Kidney epithelial cell (primary cell): ENCODE measurements at regions not wholly inside any gene's neighbourhood (a gene's known extent, or its start where the extent isn't known, plus 50 kb on each side); places are given as distances from the start of the nearest gene placed in this dataset.
"Not testable (repeated sequence)": the region's sequence is repeated elsewhere in the genome, so short reads cannot be mapped to it uniquely, and the experiment has no call there.

Source experiments
- DNase-seq: peaks from one replicate; pipeline ENCODE4 v3.0.0-alpha.2; 2010; ENCODE audit warnings: low read depth
- H3K27me3 ChIP-seq: 2 replicates; pipeline ENCODE4 v1.6.0; 2011; ENCODE audit warnings: low read length; ENCODE audit not compliant: control insufficient read depth, insufficient read depth
- H3K36me3 ChIP-seq: 2 replicates; pipeline ENCODE4 v1.5.1; 2011; ENCODE audit warnings: low read length; ENCODE audit not compliant: control insufficient read depth, insufficient read depth
- H3K4me3 ChIP-seq: 2 replicates; pipeline ENCODE4 v1.5.1; 2011; ENCODE audit warnings: low read depth, mild to moderate bottlenecking, control low read depth, low read length
- CTCF ChIP-seq: IDR thresholded peaks from 2 replicates; pipeline ENCODE4 v1.5.1; 2011; ENCODE audit warnings: mild to moderate bottlenecking, moderate library complexity, low read length, control low read depth, inconsistent platforms; ENCODE audit not compliant: insufficient read depth, poor library complexity, severe bottlenecking

GRCh38 chr5:96324708-96325107 lies 108.3 kb downstream of the PCSK1 start:
- no peak overlapping the region for H3K4me3 ChIP-seq
- TF ChIP-seq CTCF: no peak
- no peaks in the 10 kb centered on the region for H3K36me3 ChIP-seq
- DNase-seq: peak; percentile 23
- no peaks in the 10 kb centered on the region for H3K27me3 ChIP-seq

GRCh38 chr5:96322865-96323264 lies 110.2 kb downstream of the PCSK1 start:
- TF ChIP-seq CTCF: no peak
- Histone ChIP-seq H3K27me3 (no peaks in the 10 kb centered on the region), H3K36me3 (no peaks in the 10 kb centered on the region), H3K4me3 (no peak overlapping the region)
- DNase-seq: no peak

DNA sequence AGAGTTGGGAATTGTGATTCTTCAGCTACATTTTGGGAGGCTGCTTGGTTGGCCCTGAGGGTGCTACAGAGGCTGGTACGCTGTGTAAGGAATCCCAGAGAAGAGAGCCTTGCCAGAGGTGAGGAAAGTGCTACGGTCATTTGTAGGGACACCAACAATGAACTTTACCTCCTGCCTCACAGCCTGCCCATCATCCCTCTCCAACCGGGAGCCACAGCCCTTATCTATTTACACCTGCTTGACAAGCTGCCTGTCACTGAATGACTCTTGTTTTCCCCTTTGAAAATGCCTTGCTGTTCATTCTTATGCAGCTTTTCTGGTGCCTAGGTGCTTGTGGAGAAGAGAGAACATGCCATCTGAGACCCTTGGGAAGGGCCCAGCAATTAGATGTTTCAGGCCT lies 110.8 kb downstream of the PCSK1 start:
- no peak for TF ChIP-seq CTCF
- no peaks in the 10 kb centered on the region for H3K36me3 ChIP-seq
- no peak for DNase-seq
- no peaks in the 10 kb centered on the region for H3K27me3 ChIP-seq
- H3K4me3 ChIP-seq: no peak overlapping the region

- DNase-seq: no peak
- no peak overlapping the region for H3K4me3 ChIP-seq
- H3K27me3 ChIP-seq: no peaks in the 10 kb centered on the region
- H3K36me3 ChIP-seq: no peaks in the 10 kb centered on the region
- TF ChIP-seq CTCF: no peak
These were observed 111.7 kb downstream of the PCSK1 start for GRCh38 chr5:96321345-96321744.

DNA sequence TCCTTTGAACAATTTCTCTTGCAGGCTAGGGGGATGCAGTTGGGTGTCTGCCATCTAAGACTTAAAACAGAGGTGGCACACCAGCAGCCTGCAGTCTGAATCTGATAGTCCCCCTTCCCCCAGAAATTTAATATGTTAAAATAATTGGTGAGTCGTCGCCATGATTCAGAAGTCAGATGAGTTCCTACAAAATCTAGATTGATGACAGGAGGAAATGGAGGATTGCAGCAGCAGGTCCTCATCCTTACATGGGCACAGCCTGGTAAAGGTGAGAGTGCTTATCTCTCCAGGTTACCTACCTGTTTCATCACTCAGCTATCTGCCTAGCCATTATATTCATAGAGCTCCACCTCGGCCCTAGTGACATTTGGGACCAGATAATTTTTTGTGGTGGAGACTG lies 112.3 kb downstream of the PCSK1 start:
- TF ChIP-seq CTCF: no peak
- Histone ChIP-seq H3K4me3 (no peak overlapping the region), H3K27me3 (no peaks in the 10 kb centered on the region), H3K36me3 (no peaks in the 10 kb centered on the region)
- DNase-seq: no peak

DNA sequence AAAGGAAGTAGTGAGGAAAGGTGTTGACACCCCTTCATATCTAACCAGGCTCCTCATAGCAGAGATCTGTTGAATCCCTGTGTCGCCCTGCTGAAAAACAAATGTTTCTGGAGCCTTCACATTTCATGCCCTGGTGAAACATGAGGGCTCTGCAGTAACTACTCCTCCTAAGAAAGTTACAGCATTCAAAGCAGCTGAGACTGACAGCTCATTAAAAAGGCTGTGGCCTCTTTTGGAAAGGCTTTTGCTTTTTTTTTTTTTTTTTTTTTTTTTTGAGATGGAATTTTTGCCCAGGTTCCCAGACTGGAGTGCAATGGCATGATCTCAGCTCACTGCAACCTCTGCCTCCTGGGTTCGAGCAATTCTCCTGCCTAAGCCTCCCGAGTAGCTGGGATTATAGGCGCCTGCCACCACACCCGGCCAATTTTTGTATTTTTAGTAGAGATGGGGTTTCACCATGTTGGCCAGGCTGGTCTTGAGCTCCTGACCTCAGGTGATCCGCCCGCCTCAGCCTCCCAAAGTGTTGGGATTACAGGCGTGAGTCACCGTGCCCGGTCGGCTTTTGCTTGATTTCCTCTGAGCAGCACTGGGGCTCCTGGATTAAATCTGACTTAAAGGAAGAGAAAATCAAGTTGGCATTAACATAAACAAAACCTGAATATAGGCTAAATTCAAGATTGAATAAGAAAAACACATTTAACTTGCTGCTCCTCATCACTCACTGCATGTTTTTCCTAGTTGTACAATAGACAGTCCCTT lies 112.9 kb downstream of the PCSK1 start:
- H3K36me3 ChIP-seq, H3K27me3 ChIP-seq, DNase-seq, H3K4me3 ChIP-seq: not testable (repeated sequence)
